ENCODE measurements at regions not wholly inside any gene's neighbourhood (a gene's known extent, or its start where the extent isn't known, plus 50 kb on each side); places are given as distances from the start of the nearest gene placed in this dataset.
"Not testable (repeated sequence)": the region's sequence is repeated elsewhere in the genome, so short reads cannot be mapped to it uniquely, and the experiment has no call there.

- DNase-seq (ENCODE audit: low spot score), result no peak
These were observed 81.6 kb upstream of the USP9X start for GRCh38 chrX:41003506-41004270.

GRCh38 chrX:41005445-41005992 is 79.7 kb upstream of the USP9X start:
- DNase-seq (ENCODE audit: low spot score), result no peak

GRCh38 chrX:41009850-41010846 is 75.1 kb upstream of the USP9X start:
- DNase-seq (ENCODE audit: low spot score), result peak; percentile 73

GRCh38 chrX:41014776-41015360 is 70.4 kb upstream of the USP9X start:
- DNase-seq (ENCODE audit: low spot score), result peak; percentile 20

GRCh38 chrX:41017785-41018184 is 67.5 kb upstream of the USP9X start:
- DNase-seq (ENCODE audit: low spot score), result not testable (repeated sequence)

- DNase-seq (ENCODE audit: low spot score), result not testable (repeated sequence)
These were observed 66.7 kb upstream of the USP9X start for GRCh38 chrX:41018391-41019040.

- no peak for DNase-seq (ENCODE audit: low spot score)
These were observed 66.2 kb upstream of the USP9X start for GRCh38 chrX:41019041-41019392.

- DNase-seq (ENCODE audit: low spot score), result no peak
These were observed 62.7 kb upstream of the USP9X start for GRCh38 chrX:41022566-41022965.

GRCh38 chrX:41023098-41023497 is 62.1 kb upstream of the USP9X start:
- no peak for DNase-seq (ENCODE audit: low spot score)

- not testable (repeated sequence) for DNase-seq (ENCODE audit: low spot score)
These were observed 60.9 kb upstream of the USP9X start for GRCh38 chrX:41024335-41024734.

GRCh38 chrX:41024755-41025154 is 60.5 kb upstream of the USP9X start:
- no peak for DNase-seq (ENCODE audit: low spot score)

- DNase-seq (ENCODE audit: low spot score), result no peak
These were observed 59.1 kb upstream of the USP9X start for GRCh38 chrX:41025926-41026701.

- no peak for DNase-seq (ENCODE audit: low spot score)
These were observed 58.6 kb upstream of the USP9X start for GRCh38 chrX:41026702-41027078.

- no peak for DNase-seq (ENCODE audit: low spot score)
These were observed 55.9 kb upstream of the USP9X start for GRCh38 chrX:41029332-41029731.

- no peak for DNase-seq (ENCODE audit: low spot score)
These were observed 53.8 kb upstream of the USP9X start for GRCh38 chrX:41031256-41031967.

GRCh38 chrX:41033299-41033698 is 51.9 kb upstream of the USP9X start:
- DNase-seq (ENCODE audit: low spot score), result no peak

GRCh38 chrX:41034902-41035301 is 50.3 kb upstream of the USP9X start:
- DNase-seq (ENCODE audit: low spot score), result not testable (repeated sequence)

Measured in CD4-positive, alpha-beta T cell treated with Interleukin-2 at 100 ng/mL for 4 hours (primary cell).